NT2/D1 (cell line): ENCODE measurements at regions not wholly inside any gene's neighbourhood (a gene's known extent, or its start where the extent isn't known, plus 50 kb on each side); places are given as distances from the start of the nearest gene placed in this dataset.
"Not testable (repeated sequence)": the region's sequence is repeated elsewhere in the genome, so short reads cannot be mapped to it uniquely, and the experiment has no call there.

Experiments
- SUZ12 ChIP-seq: IDR thresholded peaks from 2 replicates; pipeline ENCODE4 v1.6.1; 2011; ENCODE audit not compliant: insufficient read length, insufficient read depth; ENCODE audit errors: extremely low read depth
- YY1 ChIP-seq: IDR thresholded peaks from 2 replicates; pipeline ENCODE4 v1.6.1; 2011; ENCODE audit not compliant: insufficient read length, insufficient read depth
- ZNF274 ChIP-seq: IDR thresholded peaks from 2 replicates; pipeline ENCODE4 v1.6.1; 2011; ENCODE audit warnings: mild to moderate bottlenecking, low read depth, low read length

- TF ChIP-seq ZNF274, YY1, SUZ12: not testable (repeated sequence)
Observed at GRCh38 chr7:16249204-16249603, 172.1 kb downstream of the CRPPA start.
